IPS DF 6.9 (cell line): ENCODE measurements at regions not wholly inside any gene's neighbourhood (a gene's known extent, or its start where the extent isn't known, plus 50 kb on each side); places are given as distances from the start of the nearest gene placed in this dataset.

ENCODE experiments used
- DNase-seq: peaks from one replicate; pipeline ENCODE4 v3.0.0-alpha.2; 2013; ENCODE audit warnings: low read depth, low spot score
- H3K27ac ChIP-seq: one replicate; pipeline ENCODE4 v1.5.1; 2013; ENCODE audit warnings: low read length, control low read depth
- H3K27me3 ChIP-seq: 2 replicates; pipeline ENCODE4 v1.6.1; 2013; ENCODE audit warnings: mild to moderate bottlenecking, low read length; ENCODE audit not compliant: control insufficient read depth, insufficient read depth
- H3K36me3 ChIP-seq: 2 replicates; pipeline ENCODE4 v1.6.1; 2013; ENCODE audit warnings: low read length; ENCODE audit not compliant: control insufficient read depth, insufficient read depth
- H3K4me1 ChIP-seq: 2 replicates; pipeline ENCODE4 v1.6.1; 2013; ENCODE audit warnings: low read length; ENCODE audit not compliant: control insufficient read depth, insufficient read depth
- H3K4me3 ChIP-seq: 2 replicates; pipeline ENCODE4 v1.5.1; 2013; ENCODE audit warnings: mild to moderate bottlenecking, low read length
- H3K9me3 ChIP-seq: 2 replicates; pipeline ENCODE4 v1.6.1; 2013; ENCODE audit warnings: low read length, inconsistent platforms; ENCODE audit not compliant: control insufficient read depth, insufficient read depth
- WGBS: extraction: QIAGEN DNeasy Blood & Tissue Kit; methylation state at CpG from one replicate; pipeline ENCODE4 v1.1.7; 2013; ENCODE audit warnings: mixed read lengths, missing lambda C conversion rate; ENCODE audit not compliant: insufficient read length, insufficient coverage; 5-methylcytosine and 5-hydroxymethylcytosine counted together

DNA sequence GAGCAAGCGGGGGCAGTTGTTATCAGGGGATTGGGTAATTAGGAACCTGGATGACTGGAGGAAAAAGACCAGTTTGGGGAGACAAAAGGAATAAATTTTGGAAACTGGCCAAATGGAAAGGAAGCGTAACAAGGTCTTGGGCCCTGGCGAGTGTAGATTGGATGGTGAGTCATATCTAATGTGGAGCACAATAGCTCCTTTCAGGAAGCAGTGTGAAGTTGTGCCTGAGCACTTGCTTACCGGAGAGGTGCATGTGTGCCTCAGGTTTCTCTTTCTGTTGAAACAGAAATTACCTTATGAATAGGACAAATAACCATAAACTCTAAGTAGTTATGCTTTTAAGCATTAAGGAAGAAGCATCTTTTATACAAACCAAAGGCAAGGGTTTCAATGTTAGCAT is 176.4 kb downstream of the KIF4B start:
- Histone ChIP-seq H3K9me3 (no peaks in the 10 kb centered on the region), H3K4me3 (no peak overlapping the region), H3K4me1 (peaks cover 6% of the 10 kb centered on the region; the same call in 1 of the 2 replicates), H3K27me3 (no peaks in the 10 kb centered on the region), H3K36me3 (no peaks in the 10 kb centered on the region), H3K27ac (no peak overlapping the region)
- WGBS: no CpG with 5 or more reads among the region's 4 CpGs
- DNase-seq: no peak

DNA sequence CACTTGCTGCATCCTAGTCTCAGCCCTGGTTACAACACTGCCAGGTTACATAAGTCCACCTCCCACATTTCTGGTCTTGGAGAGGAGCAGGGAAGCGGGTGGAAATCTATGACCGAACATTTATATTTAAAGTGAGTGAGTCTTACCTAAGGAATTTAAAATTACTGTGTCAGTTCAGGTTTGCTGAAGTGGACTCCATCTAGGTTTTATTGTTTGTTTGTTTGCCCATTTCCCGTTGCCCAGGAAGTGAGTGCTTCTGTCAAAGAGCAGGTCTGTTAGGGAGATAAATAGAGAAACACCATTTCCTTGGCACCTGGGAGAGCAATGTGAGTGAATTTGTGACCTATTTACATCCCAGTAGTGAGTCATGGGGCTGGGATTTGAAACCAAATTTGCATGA is 179.5 kb downstream of the KIF4B start:
- Histone ChIP-seq H3K27me3 (no peaks in the 10 kb centered on the region), H3K9me3 (no peaks in the 10 kb centered on the region), H3K4me1 (peaks cover 6% of the 10 kb centered on the region; the same call in 1 of the 2 replicates), H3K4me3 (no peak overlapping the region), H3K36me3 (no peaks in the 10 kb centered on the region), H3K27ac (no peak overlapping the region)
- WGBS: no CpG with 5 or more reads among the region's 3 CpGs
- no peak for DNase-seq

DNA sequence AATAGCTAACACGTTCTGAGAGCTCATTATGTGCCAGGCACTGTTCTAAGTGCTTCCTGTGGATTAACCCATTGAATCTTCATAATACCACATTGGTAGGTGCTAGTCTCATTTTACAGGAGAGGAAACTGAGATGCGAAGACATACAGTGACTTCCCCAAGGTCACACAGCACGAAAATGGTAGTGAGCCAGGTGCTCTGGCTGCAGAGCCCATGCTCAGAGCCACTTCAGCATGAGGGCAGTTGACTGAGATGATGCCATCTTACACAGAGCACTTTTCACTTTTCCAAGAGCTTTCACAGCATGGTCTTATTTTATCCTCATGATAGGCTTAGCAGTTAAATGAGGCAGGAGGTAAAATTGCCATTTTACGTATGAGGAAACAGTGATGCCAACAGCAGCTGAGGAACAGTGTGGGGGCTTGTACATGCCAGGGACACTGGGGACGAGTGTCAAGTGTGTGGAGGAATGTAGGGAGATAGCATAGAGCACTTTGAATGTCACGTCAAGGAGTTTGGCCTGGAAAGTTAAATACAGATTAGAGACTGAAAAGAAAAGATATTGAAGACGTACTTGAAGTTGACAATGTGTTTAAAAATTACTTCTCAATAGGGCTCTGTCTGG is 180.0 kb downstream of the KIF4B start:
- Histone ChIP-seq H3K4me3 (no peak overlapping the region), H3K27ac (no peak overlapping the region), H3K36me3 (no peaks in the 10 kb centered on the region), H3K4me1 (peaks cover 6% of the 10 kb centered on the region; the same call in 1 of the 2 replicates), H3K27me3 (no peaks in the 10 kb centered on the region), H3K9me3 (no peaks in the 10 kb centered on the region)
- DNase-seq: no peak
- WGBS: no CpG with 5 or more reads among the region's 7 CpGs

DNA sequence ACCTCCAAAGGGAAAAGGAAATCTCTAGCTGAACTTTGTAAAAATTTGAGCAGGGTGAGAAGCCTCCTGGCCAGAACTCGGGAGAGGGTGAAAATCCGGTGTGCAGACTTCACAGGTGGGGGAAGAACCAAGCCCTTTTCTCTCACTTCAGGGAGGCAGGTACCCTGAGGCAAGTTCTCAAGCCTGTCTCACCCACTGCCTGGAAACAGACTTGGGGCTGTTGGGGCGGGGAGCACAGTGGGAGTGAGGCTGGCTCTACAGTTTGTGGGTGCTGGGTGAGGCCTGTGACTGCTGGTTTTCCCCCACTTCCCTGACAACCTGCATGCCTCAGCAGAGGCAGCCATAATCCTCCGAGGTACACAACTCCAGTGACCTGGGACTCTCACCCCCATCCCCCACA is 187.1 kb downstream of the KIF4B start:
- DNase-seq: no peak
- Histone ChIP-seq H3K36me3 (no peaks in the 10 kb centered on the region), H3K4me3 (no peak overlapping the region), H3K27ac (no peak overlapping the region), H3K27me3 (no peaks in the 10 kb centered on the region), H3K4me1 (no peaks in the 10 kb centered on the region), H3K9me3 (no peaks in the 10 kb centered on the region)
- WGBS: no CpG with 5 or more reads among the region's 4 CpGs

DNA sequence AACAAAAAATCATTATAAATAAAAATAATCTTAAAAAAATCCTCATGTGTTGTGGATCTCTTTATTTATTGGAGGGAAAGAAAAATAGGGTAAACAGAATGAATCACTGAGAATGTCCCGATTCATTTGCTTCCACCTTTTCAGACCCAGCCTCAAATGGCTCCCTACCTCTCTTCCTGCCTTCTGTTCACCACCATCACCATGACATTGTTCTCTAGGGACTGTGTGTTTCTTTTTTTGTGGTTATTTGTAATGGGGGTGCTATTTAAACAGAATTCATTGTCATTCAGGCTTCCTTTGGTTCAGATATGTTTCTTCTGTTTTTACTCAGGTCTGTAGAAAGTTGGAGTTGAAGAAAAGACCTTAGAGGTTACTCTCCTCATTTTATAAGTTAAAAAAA is 198.2 kb downstream of the KIF4B start:
- H3K9me3 ChIP-seq: no peaks in the 10 kb centered on the region
- no peaks in the 10 kb centered on the region for H3K4me1 ChIP-seq
- no CpG with 5 or more reads among the region's 1 CpG for WGBS
- H3K36me3 ChIP-seq: no peaks in the 10 kb centered on the region
- no peak overlapping the region for H3K4me3 ChIP-seq
- no peak overlapping the region for H3K27ac ChIP-seq
- no peak for DNase-seq
- H3K27me3 ChIP-seq: no peaks in the 10 kb centered on the region

DNA sequence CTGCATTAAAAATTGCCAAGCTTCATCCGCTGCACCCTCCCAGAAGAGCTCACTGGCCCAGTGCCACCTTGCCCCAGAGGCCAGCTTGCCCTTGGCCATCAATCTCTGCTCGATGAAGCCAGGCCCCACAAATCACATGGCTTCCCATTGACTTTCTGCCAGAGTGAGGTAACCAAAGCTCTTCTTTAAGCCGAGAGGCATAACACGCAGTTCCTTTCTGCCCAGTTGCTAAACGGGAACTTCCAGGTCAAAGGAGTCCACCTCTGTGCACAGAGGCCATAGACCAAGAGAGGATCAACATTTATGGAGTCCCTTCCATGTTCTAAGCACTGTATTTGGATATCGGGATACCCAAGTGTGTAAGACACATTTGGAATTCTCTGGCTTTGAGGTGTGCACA is 208.8 kb downstream of the KIF4B start:
- H3K4me1 ChIP-seq: no peaks in the 10 kb centered on the region
- H3K4me3 ChIP-seq: no peak overlapping the region
- no peaks in the 10 kb centered on the region for H3K9me3 ChIP-seq
- H3K27ac ChIP-seq: no peak overlapping the region
- no peaks in the 10 kb centered on the region for H3K27me3 ChIP-seq
- WGBS: no CpG with 5 or more reads among the region's 6 CpGs
- H3K36me3 ChIP-seq: no peaks in the 10 kb centered on the region
- DNase-seq: no peak

DNA sequence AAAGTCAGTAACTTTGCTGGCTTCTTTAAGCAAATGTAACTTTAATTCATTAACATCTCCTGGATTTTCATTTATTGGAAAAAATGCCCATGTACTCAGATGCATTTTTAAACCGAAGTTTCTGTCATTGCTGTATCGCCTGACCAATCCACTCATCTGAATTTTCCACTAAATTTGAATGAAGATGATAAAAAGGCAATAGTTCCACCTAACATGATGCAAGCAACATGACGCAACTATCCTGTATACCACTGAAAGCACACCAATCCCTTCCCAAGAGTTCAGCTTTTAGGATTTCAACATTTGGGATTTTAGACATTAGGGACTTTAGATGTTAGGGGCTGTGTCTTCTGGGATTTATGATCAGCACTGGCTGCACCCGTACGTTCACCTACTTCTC is 215.6 kb downstream of the KIF4B start:
- H3K4me3 ChIP-seq: no peak overlapping the region
- no CpG with 5 or more reads among the region's 5 CpGs for WGBS

DNA sequence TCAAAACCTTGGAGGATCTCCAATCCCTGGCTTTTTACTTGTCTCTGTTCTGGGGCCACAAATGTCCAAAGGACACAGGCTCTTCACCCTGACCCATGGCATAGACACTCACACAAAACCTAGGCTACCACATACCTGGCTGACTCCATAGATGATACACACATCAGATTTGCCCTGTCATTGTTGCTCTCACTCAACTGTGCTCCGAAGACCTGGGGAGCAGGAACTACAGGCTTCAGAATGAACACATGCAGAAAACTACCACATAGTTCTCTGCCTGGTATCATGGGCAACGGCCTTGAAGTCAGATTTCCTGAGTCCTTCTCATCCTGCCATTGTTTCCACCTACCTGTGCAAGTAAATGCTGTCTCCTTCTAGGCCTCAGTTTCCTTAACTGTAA is 226.2 kb downstream of the KIF4B start:
- no CpG with 5 or more reads among the region's 2 CpGs for WGBS
- Histone ChIP-seq H3K27ac (no peak overlapping the region), H3K36me3 (no peaks in the 10 kb centered on the region), H3K27me3 (no peaks in the 10 kb centered on the region), H3K9me3 (no peaks in the 10 kb centered on the region), H3K4me1 (no peaks in the 10 kb centered on the region), H3K4me3 (no peak overlapping the region)
- no peak for DNase-seq

More for the DNA sequence above, 215.6 kb downstream of the KIF4B start:
- Histone ChIP-seq H3K9me3 (no peaks in the 10 kb centered on the region), H3K36me3 (no peaks in the 10 kb centered on the region), H3K4me1 (no peaks in the 10 kb centered on the region), H3K27ac (no peak overlapping the region), H3K27me3 (no peaks in the 10 kb centered on the region)
- DNase-seq: no peak

DNA sequence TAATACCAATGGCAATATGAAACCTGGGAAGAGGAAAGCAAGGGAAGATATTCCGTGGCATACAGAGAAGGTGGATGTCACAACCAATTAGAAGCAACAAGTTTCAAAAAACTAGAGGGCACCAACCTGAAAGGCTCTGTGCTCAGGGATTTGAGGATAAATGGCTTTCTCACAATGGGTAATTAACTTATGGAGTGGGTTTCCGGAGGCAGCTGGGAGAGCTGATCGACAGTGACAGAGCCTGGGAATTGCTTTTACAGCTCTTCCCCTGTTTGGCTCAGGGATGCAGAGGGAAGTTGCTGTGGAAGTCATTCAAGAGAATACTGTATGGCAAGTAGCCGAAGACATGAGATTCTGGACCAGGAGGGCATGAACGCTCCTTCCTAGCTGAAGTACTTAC is 237.0 kb downstream of the KIF4B start:
- H3K4me3 ChIP-seq: no peak overlapping the region
- no peak for DNase-seq
- H3K36me3 ChIP-seq: no peaks in the 10 kb centered on the region
- no peaks in the 10 kb centered on the region for H3K27me3 ChIP-seq
- H3K9me3 ChIP-seq: no peaks in the 10 kb centered on the region
- no CpG with 5 or more reads among the region's 5 CpGs for WGBS
- H3K4me1 ChIP-seq: no peaks in the 10 kb centered on the region
- H3K27ac ChIP-seq: no peak overlapping the region

DNA sequence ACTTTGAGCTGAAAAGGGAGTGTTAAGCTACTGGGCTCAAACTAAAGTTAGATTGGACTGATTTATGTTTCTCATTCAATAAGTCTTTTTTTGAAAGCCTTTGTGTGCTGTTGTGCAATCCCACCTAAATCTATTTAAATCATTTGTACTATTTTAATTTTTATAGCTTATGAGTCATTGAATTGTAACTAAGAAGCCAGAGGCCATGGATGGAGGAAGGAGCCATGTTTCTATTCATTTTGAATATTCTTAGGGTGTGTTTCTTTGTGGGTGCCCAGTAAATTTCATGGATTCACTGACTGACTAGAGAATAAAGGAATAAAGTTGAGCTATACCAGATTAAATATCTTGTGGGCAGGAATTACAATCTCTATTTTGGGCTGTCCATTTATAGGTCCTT is 238.5 kb downstream of the KIF4B start:
- Histone ChIP-seq H3K4me1 (no peaks in the 10 kb centered on the region), H3K4me3 (no peak overlapping the region), H3K27ac (no peak overlapping the region), H3K9me3 (no peaks in the 10 kb centered on the region), H3K27me3 (no peaks in the 10 kb centered on the region), H3K36me3 (no peaks in the 10 kb centered on the region)
- no peak for DNase-seq

DNA sequence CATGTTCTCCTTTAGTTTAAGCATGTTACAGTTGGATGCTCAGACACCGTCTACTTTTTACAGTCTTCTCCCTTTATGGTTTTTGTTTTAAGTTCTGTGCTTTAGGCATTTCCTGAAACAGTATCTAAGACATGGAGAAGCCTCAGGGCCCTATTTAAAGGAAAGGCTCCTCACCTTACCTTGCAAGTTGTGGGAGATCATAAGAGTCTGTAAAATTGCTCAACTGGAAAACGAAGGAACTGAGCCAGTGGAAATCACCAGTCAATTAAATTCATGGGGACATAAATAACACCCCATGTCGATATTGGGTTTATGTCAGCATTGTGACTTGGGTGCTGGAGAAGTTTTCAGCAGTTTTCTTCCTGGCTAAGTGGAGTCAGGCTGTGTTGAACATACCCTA is 239.2 kb downstream of the KIF4B start:
- Histone ChIP-seq H3K4me1 (no peaks in the 10 kb centered on the region), H3K9me3 (no peaks in the 10 kb centered on the region), H3K36me3 (no peaks in the 10 kb centered on the region), H3K27ac (no peak overlapping the region), H3K4me3 (no peak overlapping the region), H3K27me3 (no peaks in the 10 kb centered on the region)
- no peak for DNase-seq
- WGBS: no CpG with 5 or more reads among the region's 3 CpGs
